Stimulated activated effector memory CD8-positive, alpha-beta T cell treated with anti-CD3 and anti-CD28 coated beads, Interleukin-12 subunit alpha, Interleukin-12 subunit beta, amount 100 ng/mL, for 72 hours (primary cell): ENCODE measurements at regions not wholly inside any gene's neighbourhood (a gene's known extent, or its start where the extent isn't known, plus 50 kb on each side); places are given as distances from the start of the nearest gene placed in this dataset.

Experiments
- ATAC-seq: fragments of 150-1000 bp; cut with Tn5 transposase; 2 replicates; pipeline ENCODE4 v1.10.0; 2021
- DNase-seq, 2 donors: peaks; one replicate each; pipeline ENCODE4 v3.0.0; 2021 to 2022; ENCODE audit warnings: low spot score in 2 of 2
- H3K27ac Mint-ChIP-seq: one replicate; pipeline ENCODE4 v1.8.0; 2022; ENCODE audit warnings: mild to moderate bottlenecking, mixed read lengths
- H3K36me3 Mint-ChIP-seq: one replicate; pipeline ENCODE4 v1.8.0; 2022; ENCODE audit warnings: mild to moderate bottlenecking, mixed read lengths
- H3K4me1 Mint-ChIP-seq: one replicate; pipeline ENCODE4 v1.8.0; 2022; ENCODE audit warnings: mixed read lengths
- H3K4me3 Mint-ChIP-seq: one replicate; pipeline ENCODE4 v1.8.0; 2022; ENCODE audit warnings: mild to moderate bottlenecking, mixed read lengths
- H3K9me3 Mint-ChIP-seq: one replicate; pipeline ENCODE4 v1.8.0; 2022; ENCODE audit warnings: mixed read lengths

GRCh38 chr7:91801331-91801983, 79.0 kb downstream of the MTERF1 start:
- ATAC-seq = peak; percentile 19
- Mint-ChIP-seq H3K4me1 (no peaks in the 10 kb centered on the region), H3K36me3 (no peaks in the 10 kb centered on the region), H3K4me3 (no peak overlapping the region), H3K9me3 (no peaks in the 10 kb centered on the region), H3K27ac (no peak overlapping the region)
- DNase-seq = no peak

- Mint-ChIP-seq H3K4me3 (no peak overlapping the region), H3K9me3 (peaks cover 7% of the 10 kb centered on the region), H3K27ac (no peak overlapping the region), H3K4me1 (no peaks in the 10 kb centered on the region), H3K36me3 (no peaks in the 10 kb centered on the region)
- no peak for DNase-seq
- ATAC-seq = no peak
Observed at GRCh38 chr7:91811236-91811635, 69.3 kb downstream of the MTERF1 start.

GRCh38 chr7:91811641-91812040, 68.9 kb downstream of the MTERF1 start:
- DNase-seq (no peak), ATAC-seq (no peak)
- Mint-ChIP-seq H3K4me3 (no peak overlapping the region), H3K4me1 (no peaks in the 10 kb centered on the region), H3K27ac (no peak overlapping the region), H3K9me3 (peaks cover 8% of the 10 kb centered on the region), H3K36me3 (no peaks in the 10 kb centered on the region)

- no peak for ATAC-seq
- Mint-ChIP-seq H3K36me3 (no peaks in the 10 kb centered on the region), H3K9me3 (peaks cover 10% of the 10 kb centered on the region), H3K4me1 (no peaks in the 10 kb centered on the region), H3K4me3 (no peak overlapping the region), H3K27ac (no peak overlapping the region)
- no peak for DNase-seq
Observed at GRCh38 chr7:91812388-91812787, 68.1 kb downstream of the MTERF1 start.

GRCh38 chr7:91814189-91814588, 66.3 kb downstream of the MTERF1 start:
- DNase-seq = no peak
- Mint-ChIP-seq H3K36me3 (no peaks in the 10 kb centered on the region), H3K9me3 (peaks cover 12% of the 10 kb centered on the region), H3K4me1 (no peaks in the 10 kb centered on the region), H3K27ac (no peak overlapping the region), H3K4me3 (no peak overlapping the region)
- ATAC-seq = peak; percentile 79
